ENCODE measurements at regions not wholly inside any gene's neighbourhood (a gene's known extent, or its start where the extent isn't known, plus 50 kb on each side); places are given as distances from the start of the nearest gene placed in this dataset.

DNA sequence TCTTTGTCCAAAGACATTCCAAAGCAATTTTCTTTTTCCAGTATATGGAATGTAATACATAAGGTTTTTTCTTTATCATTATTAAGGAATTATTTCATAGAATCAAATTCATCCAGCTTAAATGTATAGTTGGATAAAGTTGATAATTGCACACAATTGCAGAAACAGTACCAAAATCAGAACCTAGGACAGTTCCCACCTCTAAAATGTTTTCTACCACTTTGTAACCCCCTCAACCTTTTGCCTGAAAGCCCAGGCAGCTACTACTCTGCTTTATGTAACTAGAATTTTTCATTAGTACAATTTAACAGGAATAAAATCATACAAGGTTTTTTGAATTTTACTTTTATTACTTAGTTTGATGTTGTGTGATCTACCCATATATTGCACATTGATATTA lies 98.0 kb downstream of the PRR20E start:
- Histone ChIP-seq H2AK5ac (ENCODE audit: low read depth, low read length) (no peak overlapping the region), H2BK12ac (ENCODE audit: low read depth, low read length) (no peak overlapping the region), H4K5ac (ENCODE audit: insufficient read length, low read depth, low read length) (no peak overlapping the region), H3K27ac (ENCODE audit: low read depth, low read length) (no peak overlapping the region), H3K14ac (ENCODE audit: insufficient read length) (no peak overlapping the region), H2BK120ac (replicated peaks; ENCODE audit: low read depth, low read length) (no peak overlapping the region), H3K27me3 (replicated peaks in 1 of 4; ENCODE audit: control insufficient read depth in 3 of 4, extremely low read depth in 1 of 4, insufficient read depth in 3 of 4, low read length in 3 of 4) (no peaks in the 10 kb centered on the region), H3K23ac (ENCODE audit: insufficient read length) (no peak overlapping the region), H3K18ac (ENCODE audit: extremely low read depth, low read length) (no peak overlapping the region), H2BK5ac (ENCODE audit: low read depth, low read length) (no peak overlapping the region), H2BK15ac (ENCODE audit: low read length) (no peak overlapping the region), H3K4me2 (ENCODE audit: insufficient read depth in 1 of 2, low read depth in 2 of 2, low read length in 2 of 2) (no peak overlapping the region), H3K4me1 (replicated peaks in 1 of 4; ENCODE audit: control insufficient read depth in 3 of 4, insufficient read depth in 4 of 4, low read length in 3 of 4) (no peaks in the 10 kb centered on the region), H3K9me3 (ENCODE audit: insufficient read depth in 2 of 2, low read depth in 1 of 2, low read length in 1 of 2) (no peaks in the 10 kb centered on the region), H3K36me3 (ENCODE audit: control insufficient read depth in 2 of 4, insufficient read depth in 4 of 4, low read length in 3 of 4) (no peaks in the 10 kb centered on the region), H3K79me1 (ENCODE audit: low read depth, low read length) (no peaks in the 10 kb centered on the region), H3K56ac (replicated peaks; ENCODE audit: insufficient read length, low read depth, low read length) (no peak overlapping the region), H3K4ac (replicated peaks; ENCODE audit: insufficient read length, low read depth, low read length) (no peak overlapping the region), H4K8ac (ENCODE audit: extremely low read depth, insufficient read depth, low read length) (no peak overlapping the region), H3K79me2 (ENCODE audit: control insufficient read depth in 1 of 2, insufficient read depth in 2 of 2, low read length in 2 of 2) (no peaks in the 10 kb centered on the region), H4K20me1 (replicated peaks in 1 of 2; ENCODE audit: control insufficient read depth in 1 of 2, insufficient read depth in 2 of 2, low read length in 2 of 2) (no peaks in the 10 kb centered on the region), H3K4me3 (ENCODE audit: extremely low read depth in 1 of 4, insufficient read depth in 2 of 4, low read depth in 3 of 4, low read length in 4 of 4) (no peak overlapping the region), H2AFZ (ENCODE audit: low read length) (no peak overlapping the region), H2BK20ac (ENCODE audit: low read length) (no peak overlapping the region), H3K23me2 (ENCODE audit: low read depth, low read length) (no peaks in the 10 kb centered on the region), H4K91ac (replicated peaks; ENCODE audit: insufficient read length, low read length) (no peak overlapping the region), H3K9ac (replicated peaks in 1 of 4; ENCODE audit: extremely low read depth in 1 of 4, low read depth in 3 of 4, low read length in 3 of 4) (no peak overlapping the region)
- CTCF ChIA-PET (ENCODE audit: partially characterized antibody) = no interaction called here
- no peak for DNase-seq (ENCODE audit: low read depth in 1 of 2, low spot score in 2 of 2)
- FAIRE-seq = no peak
- no peak for TF ChIP-seq SRF (IDR thresholded peaks at IDR 0.05; ENCODE audit: low read depth, low read length)
- no peak for TF ChIP-seq USF2 (IDR thresholded peaks at IDR 0.05; ENCODE audit: low read length)
- TF ChIP-seq RXRA (IDR thresholded peaks at IDR 0.05; ENCODE audit: insufficient read depth, low read depth, low read length) = no peak
- no peak for TF ChIP-seq ASH2L (IDR thresholded peaks at IDR 0.05; ENCODE audit: low read length)
- no peak for TF ChIP-seq SIN3A (conservative IDR thresholded peaks at IDR 0.05 in 1 of 2, IDR thresholded peaks at IDR 0.05 in 1 of 2; ENCODE audit: low read depth in 1 of 2, low read length in 2 of 2)
- TF ChIP-seq EZH2 (IDR thresholded peaks at IDR 0.05; ENCODE audit: low read depth, low read length, severe bottlenecking) = no peak
- no peak for TF ChIP-seq E2F6 (IDR thresholded peaks at IDR 0.05)
- no peak for TF ChIP-seq CTBP2 (IDR thresholded peaks at IDR 0.05; ENCODE audit: borderline replicate concordance, insufficient read depth, insufficient read length, low read length)
- TF ChIP-seq GTF2F1 (IDR thresholded peaks at IDR 0.05; ENCODE audit: borderline replicate concordance, low read depth, low read length) = no peak
- TF ChIP-seq NRF1 (IDR thresholded peaks at IDR 0.05; ENCODE audit: low read depth, low read length) = no peak
- POLR2A ChIA-PET (ENCODE audit: partially characterized antibody) = no interaction called here

Data from H1 (cell line).